Suprapubic skin (tissue), 4 donors: ENCODE measurements at regions not wholly inside any gene's neighbourhood (a gene's known extent, or its start where the extent isn't known, plus 50 kb on each side); places are given as distances from the start of the nearest gene placed in this dataset.

ENCODE experiments used
- DNase-seq, 2 donors: peaks; one replicate each; pipeline ENCODE4 v3.0.0-alpha.2; 2019; ENCODE audit warnings: low spot score in 2 of 2
- H3K27ac ChIP-seq: fragments of 200-600 bp; sonication (generic); one replicate; pipeline ENCODE4 v1.5.1; 2019
- H3K27me3 ChIP-seq: fragments of 200-600 bp; sonication (generic); one replicate; pipeline ENCODE4 v1.5.1; 2019
- H3K36me3 ChIP-seq: fragments of 200-600 bp; sonication (generic); one replicate; pipeline ENCODE4 v1.5.1; 2019
- H3K4me1 ChIP-seq: fragments of 200-600 bp; sonication (generic); one replicate; pipeline ENCODE4 v1.5.1; 2019
- H3K4me3 ChIP-seq: fragments of 200-600 bp; sonication (generic); one replicate; pipeline ENCODE4 v1.5.1; 2019; ENCODE audit warnings: mild to moderate bottlenecking
- H3K9me3 ChIP-seq: fragments of 200-600 bp; sonication (generic); one replicate; pipeline ENCODE4 v1.5.1; 2019
- CTCF ChIP-seq, 2 donors: fragments of 200-600 bp in 1 of 2; fragments of 450-650 bp in 1 of 2; sonication (generic) in 1 of 2; IDR thresholded peaks; one replicate each; pipeline ENCODE4 v1.5.1; 2016 to 2019; ENCODE audit warnings: antibody characterized with exemption in 2 of 2, mild to moderate bottlenecking in 1 of 2, moderate library complexity in 1 of 2
- EP300 ChIP-seq: sonication (generic); formaldehyde crosslinking; IDR thresholded peaks from one replicate; pipeline ENCODE4 v1.6.1; 2017; ENCODE audit warnings: antibody characterized with exemption
- POLR2A ChIP-seq, 2 donors: fragments of 450-650 bp; IDR thresholded peaks; one replicate each; pipeline ENCODE4 v1.6.1; 2017; ENCODE audit warnings: antibody characterized with exemption in 2 of 2, mild to moderate bottlenecking in 2 of 2, moderate library complexity in 2 of 2
- POLR2AphosphoS5 ChIP-seq, 3 donors: sonication (generic); formaldehyde crosslinking; IDR thresholded peaks; one replicate each; pipeline ENCODE4 v1.6.1; 2017; ENCODE audit warnings: antibody characterized with exemption in 3 of 3
- WGBS: methylation state at CpG from one replicate; pipeline ENCODE4 v1.1.5; 2018; 5-methylcytosine and 5-hydroxymethylcytosine counted together

- DNase-seq = no peak
- Histone ChIP-seq H3K36me3 (no peaks in the 10 kb centered on the region), H3K27me3 (peaks cover 10% of the 10 kb centered on the region), H3K4me3 (no peak overlapping the region), H3K4me1 (no peaks in the 10 kb centered on the region), H3K9me3 (no peaks in the 10 kb centered on the region), H3K27ac (no peak overlapping the region)
- WGBS = 90% methylated on average over 6 of the region's 6 CpGs
- TF ChIP-seq EP300 = no peak
- no peak for TF ChIP-seq POLR2A (IDR thresholded peaks at IDR 0.05)
- TF ChIP-seq CTCF (IDR thresholded peaks at IDR 0.05) = no peak
- TF ChIP-seq POLR2AphosphoS5 (IDR thresholded peaks at IDR 0.05) = no peak
Measured at GRCh38 chr4:159508917-159509500, 406.1 kb downstream of the RAPGEF2 start.

- no peak overlapping the region for H3K4me3 ChIP-seq
- H3K36me3 ChIP-seq = no peaks in the 10 kb centered on the region
- no peak for DNase-seq
- no peak for TF ChIP-seq EP300
- no peak for TF ChIP-seq POLR2AphosphoS5 (IDR thresholded peaks at IDR 0.05)
- TF ChIP-seq POLR2A (IDR thresholded peaks at IDR 0.05) = no peak
- no peak for TF ChIP-seq CTCF (IDR thresholded peaks at IDR 0.05)
- no peak overlapping the region for H3K27ac ChIP-seq
- H3K27me3 ChIP-seq = no peaks in the 10 kb centered on the region
- no peaks in the 10 kb centered on the region for H3K4me1 ChIP-seq
- no peaks in the 10 kb centered on the region for H3K9me3 ChIP-seq
Measured at GRCh38 chr4:159512348-159512747, 409.5 kb downstream of the RAPGEF2 start.

GRCh38 chr4:159515314-159516025, 412.6 kb downstream of the RAPGEF2 start:
- H3K36me3 ChIP-seq = no peaks in the 10 kb centered on the region
- no peak overlapping the region for H3K4me3 ChIP-seq
- no peak for TF ChIP-seq POLR2A (IDR thresholded peaks at IDR 0.05)
- no peak for TF ChIP-seq POLR2AphosphoS5 (IDR thresholded peaks at IDR 0.05)
- no peak for TF ChIP-seq EP300
- TF ChIP-seq CTCF (IDR thresholded peaks at IDR 0.05) = no peak

GRCh38 chr4:159516556-159517140, 413.8 kb downstream of the RAPGEF2 start:
- no peaks in the 10 kb centered on the region for H3K36me3 ChIP-seq

More at GRCh38 chr4:159515314-159516025, 412.6 kb downstream of the RAPGEF2 start:
- WGBS = 92% methylated on average over 2 of the region's 2 CpGs
- Histone ChIP-seq H3K9me3 (no peaks in the 10 kb centered on the region), H3K4me1 (no peaks in the 10 kb centered on the region), H3K27me3 (no peaks in the 10 kb centered on the region), H3K27ac (no peak overlapping the region)
- DNase-seq = no peak

More at GRCh38 chr4:159516556-159517140, 413.8 kb downstream of the RAPGEF2 start:
- H3K4me3 ChIP-seq = no peak overlapping the region
- H3K27me3 ChIP-seq = no peaks in the 10 kb centered on the region
- TF ChIP-seq POLR2A (IDR thresholded peaks at IDR 0.05) (no peak), POLR2AphosphoS5 (IDR thresholded peaks at IDR 0.05) (no peak), EP300 (no peak), CTCF (IDR thresholded peaks at IDR 0.05) (no peak)
- no peaks in the 10 kb centered on the region for H3K9me3 ChIP-seq
- H3K27ac ChIP-seq = no peak overlapping the region
- DNase-seq = no peak
- no peaks in the 10 kb centered on the region for H3K4me1 ChIP-seq
